Effector CD8-positive, alpha-beta T cell (primary cell): ENCODE measurements at regions not wholly inside any gene's neighbourhood (a gene's known extent, or its start where the extent isn't known, plus 50 kb on each side); places are given as distances from the start of the nearest gene placed in this dataset.
"Not testable (repeated sequence)": the region's sequence is repeated elsewhere in the genome, so short reads cannot be mapped to it uniquely, and the experiment has no call there.

Experiments
- DNase-seq: peaks from one replicate; lab custom pipeline; 2025; lab: John Stamatoyannopoulos, UW

DNA sequence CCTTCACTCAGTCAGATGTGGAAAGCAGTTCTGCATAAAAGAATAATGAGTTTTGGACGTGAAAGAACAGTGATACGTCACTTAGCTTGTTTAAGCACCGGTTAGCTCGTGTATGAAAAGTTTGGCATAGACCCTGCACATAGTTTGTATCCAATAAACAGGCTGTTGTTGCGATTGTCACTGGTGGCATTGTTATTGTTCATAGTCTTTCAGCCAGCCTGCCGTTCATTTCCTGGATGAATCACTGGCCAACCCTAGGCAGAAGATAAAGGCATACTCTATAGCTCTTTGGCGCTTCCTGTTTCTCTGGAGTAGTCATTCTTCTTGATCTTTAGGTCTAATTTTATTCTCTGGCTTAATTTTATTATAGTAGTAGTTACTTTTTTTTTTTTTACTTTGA, 57.8 kb upstream of the ANKRD30A start:
- DNase-seq, result no peak

DNA sequence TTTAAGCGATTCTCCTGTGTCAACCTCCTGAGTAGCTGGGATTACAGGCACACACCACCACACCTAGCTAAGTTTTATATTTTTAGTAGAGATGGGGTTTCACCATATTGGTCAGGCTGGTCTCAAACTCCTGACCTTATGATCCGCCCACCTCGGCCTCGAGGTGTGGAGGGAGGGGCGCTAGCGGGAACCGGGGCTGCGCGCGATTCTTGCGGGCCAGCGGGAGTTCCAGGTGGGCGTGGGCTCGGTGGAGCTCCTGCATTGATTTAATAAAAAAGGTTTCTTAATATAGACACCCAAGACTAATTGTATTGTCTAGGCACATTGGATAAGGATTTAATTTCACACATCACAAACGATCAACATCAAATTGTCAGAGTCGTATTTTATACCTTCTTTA, 63.1 kb upstream of the ANKRD30A start:
- not testable (repeated sequence) for DNase-seq

DNA sequence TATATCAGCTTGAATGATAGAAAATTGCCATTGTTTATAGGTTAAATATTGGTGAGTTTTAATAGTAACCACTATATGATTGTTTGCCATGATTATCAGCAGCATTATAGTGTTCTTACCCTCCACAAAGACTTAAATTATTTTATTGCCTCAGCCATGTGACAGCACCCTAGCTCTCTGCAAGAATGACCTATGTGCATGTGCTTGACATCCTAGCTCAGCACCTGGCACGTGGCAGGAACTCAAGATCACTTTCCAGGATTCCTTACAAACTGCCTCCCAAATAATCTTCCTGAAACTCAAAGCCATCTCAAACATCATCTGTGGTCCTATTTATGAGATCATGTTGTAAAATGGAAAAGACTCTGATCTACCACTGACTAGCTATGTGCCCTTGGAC, 68.1 kb upstream of the ANKRD30A start:
- DNase-seq, result no peak

DNA sequence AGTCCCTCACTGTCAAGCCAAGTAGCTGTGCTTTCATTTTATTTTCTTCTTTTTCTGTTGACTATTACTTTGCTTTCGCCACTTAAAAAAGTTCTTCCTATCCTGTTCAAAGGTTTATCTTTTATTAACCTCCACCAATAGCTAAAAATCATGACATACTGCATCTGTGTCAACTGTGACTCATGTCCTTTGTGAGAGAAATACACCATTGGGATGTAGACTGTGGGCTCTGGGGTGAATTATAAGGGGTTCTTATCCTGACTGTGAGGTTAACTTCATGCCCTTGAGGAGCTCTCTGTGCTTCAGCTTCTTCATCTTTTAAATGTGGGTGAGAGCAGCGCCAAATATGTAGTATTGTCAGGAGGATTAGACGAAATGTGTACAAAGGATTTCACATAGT, 71.9 kb upstream of the ANKRD30A start:
- no peak for DNase-seq

DNA sequence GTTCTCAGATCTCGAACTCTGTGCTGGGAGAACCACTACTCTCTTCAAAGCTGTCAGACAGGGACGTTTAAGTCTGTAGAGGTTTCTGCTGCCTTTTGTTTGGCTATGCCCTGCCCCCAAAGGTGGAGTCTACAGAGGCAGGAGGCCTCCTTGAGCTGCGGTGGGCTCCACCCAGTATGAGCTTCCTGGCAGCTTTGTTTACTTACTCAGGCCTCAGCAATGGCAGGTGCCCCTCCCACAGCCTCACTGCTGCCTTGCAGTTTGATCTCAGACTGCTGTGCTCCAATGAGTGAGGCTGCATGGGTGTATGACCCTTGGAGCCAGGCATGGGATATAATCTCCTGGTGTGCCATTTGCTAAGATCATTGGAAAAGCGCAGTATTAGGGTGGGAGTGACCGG, 75.4 kb upstream of the ANKRD30A start:
- DNase-seq, result not testable (repeated sequence)

DNA sequence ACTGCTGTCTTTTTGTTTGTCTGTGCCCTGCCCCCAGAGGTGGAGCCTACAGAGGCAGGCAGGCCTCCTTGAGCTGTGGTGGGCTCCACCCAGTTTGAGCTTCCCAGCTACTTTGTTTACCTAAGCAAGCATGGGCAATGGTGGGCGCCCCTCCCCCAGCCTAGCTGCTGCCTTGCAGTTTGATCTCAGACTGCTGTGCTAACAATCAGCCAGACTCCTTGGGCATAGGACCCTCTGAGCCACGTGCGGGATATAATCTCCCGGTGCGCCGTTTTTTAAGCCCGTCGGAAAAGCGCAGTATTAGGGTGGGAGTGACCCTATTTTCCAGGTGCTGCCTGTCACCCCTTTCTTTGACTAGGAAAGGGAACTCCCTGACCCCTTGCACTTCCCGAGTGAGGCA, 81.1 kb upstream of the ANKRD30A start:
- DNase-seq, result not testable (repeated sequence)

DNA sequence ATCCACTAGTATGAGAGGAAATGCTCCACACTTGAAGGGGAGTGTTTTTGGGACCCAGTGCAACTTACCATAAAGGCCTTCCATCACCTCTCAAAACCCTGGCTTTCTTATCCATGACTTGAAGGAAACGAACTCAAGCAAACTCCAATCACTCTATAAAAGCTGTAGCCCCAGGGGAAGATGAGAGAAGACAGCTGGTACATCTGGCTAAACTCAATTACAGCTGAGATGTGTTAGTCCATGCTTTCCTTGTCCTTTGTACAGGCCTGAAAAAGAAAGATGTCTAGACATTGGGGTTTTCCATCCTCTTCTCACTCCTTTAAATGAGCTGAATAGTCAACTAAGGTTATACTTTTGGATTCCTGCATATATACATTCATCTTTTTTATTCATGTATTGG, 89.5 kb upstream of the ANKRD30A start:
- no peak for DNase-seq

DNA sequence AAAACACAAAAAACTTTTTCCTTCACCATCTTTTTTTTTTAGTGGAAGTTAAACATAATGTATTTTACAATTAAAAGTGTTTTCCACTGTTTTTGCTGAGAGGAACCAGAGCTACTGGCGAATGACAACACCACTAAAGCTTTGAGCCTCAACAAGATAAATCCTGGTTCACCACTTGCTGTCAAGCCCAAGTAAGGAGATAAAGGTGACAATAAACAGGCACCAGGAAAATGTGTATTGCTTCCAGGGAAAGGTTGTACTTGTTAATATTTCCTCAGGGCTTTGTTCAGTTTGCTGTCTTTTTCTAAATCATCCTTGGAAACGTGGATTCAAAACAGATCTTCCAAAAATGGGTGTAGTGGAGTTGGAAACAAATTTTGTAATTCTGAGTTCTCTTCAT, 109.9 kb upstream of the ANKRD30A start:
- DNase-seq, result no peak

DNA sequence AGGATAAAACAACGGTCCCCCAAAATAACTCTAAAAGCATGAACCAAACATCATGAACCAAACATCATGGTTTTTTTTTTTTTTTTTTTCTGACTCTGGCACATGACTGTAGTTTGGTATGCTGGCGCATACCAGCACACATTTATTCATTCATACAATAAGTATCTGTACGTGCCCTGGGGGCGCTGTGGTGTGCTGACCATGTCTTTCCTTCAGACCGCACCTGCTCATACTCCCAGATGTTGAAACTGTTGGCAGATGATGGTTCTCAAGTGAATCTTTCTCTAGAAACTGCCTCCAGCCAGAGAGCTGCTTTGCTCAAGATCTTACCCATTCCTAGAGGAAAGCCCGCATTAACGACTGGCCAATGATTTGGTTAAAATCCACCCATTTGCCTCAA, 114.7 kb upstream of the ANKRD30A start:
- no peak for DNase-seq

DNA sequence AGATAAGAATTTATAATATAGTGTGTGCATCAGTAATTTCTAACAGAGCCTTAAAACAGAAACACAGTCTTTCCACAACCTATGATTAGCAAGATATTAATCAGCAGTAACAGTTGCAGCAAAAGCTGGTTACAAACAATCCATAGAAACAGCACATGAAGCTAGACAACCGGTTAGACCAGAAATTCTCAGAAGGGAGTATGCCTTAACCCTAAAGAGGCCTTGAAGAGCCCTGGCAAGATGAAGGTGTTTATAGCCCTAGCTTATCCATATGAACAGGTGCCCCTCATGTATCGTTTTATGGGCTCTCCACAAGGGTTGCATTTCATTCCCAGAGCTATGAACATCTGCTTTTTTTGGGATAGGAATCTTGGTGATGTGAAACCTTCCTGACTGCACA, 117.1 kb upstream of the ANKRD30A start:
- not testable (repeated sequence) for DNase-seq

DNA sequence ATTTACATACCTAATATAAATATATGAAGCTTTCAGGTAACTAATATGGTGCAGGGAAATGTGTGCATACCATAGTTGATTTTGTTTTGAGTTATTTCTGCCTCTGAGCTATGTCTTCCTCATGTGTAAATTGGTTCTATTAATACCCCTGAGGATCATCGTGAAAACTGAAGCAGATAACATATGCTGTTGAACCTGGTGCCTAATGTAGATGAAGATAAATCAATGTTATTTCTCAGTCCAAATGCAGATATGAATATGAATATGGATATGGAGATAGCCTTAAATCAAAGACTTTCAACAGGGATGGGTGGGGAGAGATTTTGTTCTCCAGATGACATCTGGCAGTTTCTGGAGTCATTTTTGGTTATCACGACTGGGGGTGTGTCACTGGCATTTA, 122.3 kb upstream of the ANKRD30A start:
- DNase-seq, result no peak

DNA sequence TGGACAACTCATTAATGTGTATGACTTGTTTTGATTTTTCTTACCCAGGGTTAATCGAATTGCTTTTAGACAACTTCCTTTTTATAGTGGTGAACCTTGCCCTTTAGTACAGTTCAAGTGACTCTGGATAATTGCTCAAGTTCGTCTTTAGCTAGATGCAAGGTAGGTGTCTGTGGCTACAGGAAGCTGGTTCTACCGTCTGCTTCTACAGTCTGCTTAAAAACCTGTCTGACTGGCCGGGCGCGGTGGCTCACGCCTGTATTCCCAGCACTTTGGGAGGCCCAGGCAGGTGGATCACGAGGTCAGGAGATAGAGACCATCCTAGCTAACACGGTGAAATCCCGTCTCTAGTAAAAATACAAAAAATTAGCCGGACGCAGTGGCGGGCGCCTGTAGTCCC, 129.6 kb upstream of the ANKRD30A start:
- DNase-seq, result not testable (repeated sequence)

DNA sequence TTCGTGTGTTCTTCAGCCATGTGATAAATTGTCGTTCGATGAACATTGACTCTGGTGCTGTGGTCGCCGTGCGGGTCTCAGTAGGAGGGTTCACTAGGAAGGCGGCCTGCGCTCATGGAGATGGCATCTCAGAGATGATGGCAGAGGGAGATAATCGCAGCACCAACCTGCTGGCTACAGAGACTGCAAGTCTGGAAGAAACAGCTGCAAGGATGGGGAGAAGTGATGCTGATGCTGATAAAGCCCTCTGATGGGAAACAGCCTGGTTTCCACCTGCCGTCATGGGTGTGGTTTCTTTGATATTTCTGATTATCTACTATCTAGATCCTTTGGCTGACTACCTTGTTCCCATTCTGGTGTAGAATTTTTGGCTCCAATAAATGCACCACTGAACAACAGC, 130.5 kb upstream of the ANKRD30A start:
- DNase-seq, result no peak

DNA sequence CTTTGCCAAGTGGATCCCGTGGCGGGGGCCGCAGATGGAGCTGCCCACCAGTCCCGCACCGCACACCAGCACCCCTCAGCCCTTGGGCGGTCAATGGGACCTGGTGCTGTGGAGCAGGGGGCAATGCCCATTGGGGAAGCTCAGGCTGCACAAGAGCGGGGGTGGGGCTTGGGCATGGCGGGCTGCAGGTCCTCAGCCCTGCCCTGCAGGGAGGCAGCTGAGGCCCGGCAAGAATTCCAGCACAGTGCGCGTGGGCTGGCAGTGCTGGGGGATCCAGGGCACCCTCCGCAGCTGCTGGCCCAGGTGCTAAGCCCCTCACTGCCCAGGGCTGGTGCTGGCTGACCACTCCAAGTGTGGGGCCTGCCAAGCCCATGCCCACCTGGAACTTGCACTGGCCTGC, 136.2 kb upstream of the ANKRD30A start:
- DNase-seq, result no peak

DNA sequence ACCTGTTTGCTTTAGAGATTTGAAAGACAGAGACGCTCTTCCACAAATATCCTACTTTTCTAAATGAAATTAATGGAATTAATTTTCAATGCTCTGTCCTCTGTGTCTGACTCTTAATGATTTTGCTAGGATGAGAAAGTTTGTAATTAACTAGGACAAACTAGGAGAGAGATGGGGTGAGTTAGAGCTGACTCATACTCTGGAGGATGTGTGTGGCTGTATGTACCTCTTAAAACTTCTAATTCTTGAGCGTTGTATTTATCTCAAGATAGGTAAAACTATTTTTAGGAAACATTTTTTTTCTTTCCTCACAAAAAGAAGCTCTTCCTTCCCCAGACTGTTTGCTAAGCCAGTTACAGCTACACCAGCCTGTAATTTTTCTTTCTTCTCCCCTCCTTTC, 178.8 kb upstream of the ANKRD30A start:
- no peak for DNase-seq

DNA sequence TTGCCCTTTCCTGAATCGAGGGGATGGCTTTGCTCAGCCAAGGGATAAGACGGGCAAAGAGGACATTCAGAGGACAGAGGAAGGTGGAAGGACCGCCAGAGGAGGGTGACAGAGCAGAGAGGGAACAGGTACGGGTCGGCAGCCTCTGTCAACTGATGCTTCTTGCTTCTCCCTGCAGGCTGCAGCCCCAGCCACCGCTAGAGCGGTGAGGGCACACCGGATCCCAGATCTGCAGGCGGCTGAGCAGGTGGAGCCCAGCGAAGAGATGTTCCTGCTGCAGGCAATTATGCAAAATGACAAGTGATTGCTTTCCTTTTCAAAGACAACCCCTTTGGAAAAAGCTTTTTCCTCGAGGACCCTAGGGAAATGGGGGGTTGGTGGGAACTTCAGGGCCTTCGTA, 181.9 kb upstream of the ANKRD30A start:
- DNase-seq, result no peak

DNA sequence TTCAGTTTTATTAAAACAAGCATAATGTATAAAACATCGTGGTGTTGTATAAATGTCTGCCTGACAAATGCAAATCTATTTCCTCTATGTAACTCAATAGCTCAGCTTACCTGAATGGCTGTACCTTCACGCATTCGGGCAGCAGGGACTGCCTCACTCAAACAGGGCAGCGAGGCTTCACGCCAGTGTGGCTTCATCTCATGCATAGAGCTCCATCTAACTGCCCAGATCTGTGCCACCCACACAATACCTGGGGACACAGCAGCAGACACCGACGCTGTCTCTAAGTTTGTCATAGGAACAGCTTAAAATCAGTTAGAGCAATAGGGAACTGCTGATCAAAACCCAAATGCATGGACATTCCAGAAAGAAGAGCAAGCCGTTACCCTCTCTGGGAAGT, 182.8 kb upstream of the ANKRD30A start:
- DNase-seq, result no peak

DNA sequence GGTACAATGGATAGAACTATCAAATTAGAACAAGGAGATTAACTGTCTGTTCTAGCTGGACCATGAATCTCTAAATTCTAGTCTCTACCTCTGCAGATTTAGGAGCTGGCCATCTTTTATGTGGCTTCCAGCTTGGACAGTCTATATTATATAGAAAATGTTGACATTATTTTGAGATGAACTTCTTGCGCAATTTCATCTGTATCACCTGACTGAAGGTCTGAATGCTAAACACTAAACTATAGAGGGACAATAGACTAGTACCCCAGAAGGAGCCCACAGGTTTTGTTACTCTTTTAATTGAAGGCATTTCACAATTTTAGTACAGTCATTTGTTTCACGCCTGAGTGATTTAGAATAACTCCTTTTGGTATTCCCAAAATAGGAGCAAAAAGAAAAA, 222.4 kb upstream of the ANKRD30A start:
- DNase-seq, result no peak

DNA sequence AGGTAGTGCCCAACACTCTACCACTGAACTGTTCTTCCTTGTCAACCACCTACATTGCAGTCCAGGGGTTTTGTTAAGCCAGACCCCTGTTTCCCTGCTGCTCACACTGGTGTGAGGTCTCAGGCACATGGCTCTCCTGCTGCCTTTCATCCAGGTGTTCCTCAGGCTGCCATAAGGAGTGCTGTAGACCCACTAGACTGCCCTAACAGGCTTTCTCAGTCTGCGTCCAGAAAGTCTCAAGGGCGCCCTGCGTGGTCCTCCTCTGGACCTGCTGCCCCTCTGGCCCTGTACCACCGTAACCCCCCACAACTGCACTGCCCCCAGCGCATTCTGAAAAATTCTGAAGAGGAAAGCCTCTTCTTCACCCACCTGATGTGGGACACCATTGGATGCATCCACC, 225.7 kb upstream of the ANKRD30A start:
- no peak for DNase-seq

DNA sequence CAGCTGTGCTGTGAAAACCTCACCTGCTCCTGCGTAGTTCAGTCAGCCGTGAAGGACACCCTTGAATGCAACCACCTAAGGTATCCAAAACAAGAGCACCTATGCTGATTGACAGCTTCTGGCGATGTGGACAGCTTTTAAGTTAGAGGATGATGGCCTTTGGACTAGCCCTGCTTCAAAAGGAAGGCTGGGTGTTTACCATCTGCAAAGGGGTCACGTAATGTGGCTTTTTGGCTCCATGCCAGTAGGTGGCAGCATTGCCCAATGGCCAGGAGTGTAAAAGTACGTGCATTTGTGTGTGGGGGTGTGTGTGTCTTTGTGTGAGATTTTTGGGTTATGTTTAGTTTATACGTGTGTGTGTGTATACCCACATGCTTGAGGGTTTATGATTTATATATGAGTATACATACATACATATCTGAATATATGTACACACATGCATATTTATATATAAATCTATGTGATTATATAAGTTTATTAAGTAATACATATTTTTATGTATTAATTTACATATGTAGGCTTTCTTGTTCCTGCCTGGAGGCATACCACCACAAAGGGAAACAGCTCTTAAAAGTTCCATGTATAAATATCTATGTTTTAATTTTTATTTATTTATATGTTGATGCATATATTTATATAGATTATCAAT, 236.3 kb upstream of the ANKRD30A start:
- DNase-seq, result peak; percentile 2

DNA sequence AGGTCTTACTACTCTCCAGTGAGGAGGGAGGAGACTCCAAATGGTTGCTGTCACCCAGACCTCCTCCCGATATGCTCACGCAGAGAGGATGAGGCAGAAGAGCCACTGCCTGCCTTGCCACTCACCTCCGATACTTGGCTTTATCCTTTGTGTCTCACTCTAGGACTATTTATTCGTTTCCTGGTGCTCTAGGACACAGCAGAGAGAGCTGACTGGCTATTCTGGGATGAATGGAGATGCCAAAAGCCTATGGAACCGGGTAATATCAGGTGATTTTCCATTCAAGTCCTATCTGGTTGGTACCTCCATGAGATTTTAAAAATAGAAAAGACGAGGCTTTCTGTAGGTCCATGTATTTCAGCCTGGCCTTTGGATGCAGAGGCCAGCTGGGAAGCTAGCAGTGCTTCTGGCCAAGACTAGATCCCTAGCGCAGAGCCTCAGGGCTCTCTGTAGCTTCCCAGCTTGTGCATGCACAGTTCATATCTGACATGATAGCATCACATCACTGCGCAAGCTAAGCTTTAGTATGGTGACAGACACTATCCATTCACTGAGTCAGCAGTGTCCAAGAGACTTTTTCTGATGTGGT, 239.0 kb upstream of the ANKRD30A start:
- no peak for DNase-seq

DNA sequence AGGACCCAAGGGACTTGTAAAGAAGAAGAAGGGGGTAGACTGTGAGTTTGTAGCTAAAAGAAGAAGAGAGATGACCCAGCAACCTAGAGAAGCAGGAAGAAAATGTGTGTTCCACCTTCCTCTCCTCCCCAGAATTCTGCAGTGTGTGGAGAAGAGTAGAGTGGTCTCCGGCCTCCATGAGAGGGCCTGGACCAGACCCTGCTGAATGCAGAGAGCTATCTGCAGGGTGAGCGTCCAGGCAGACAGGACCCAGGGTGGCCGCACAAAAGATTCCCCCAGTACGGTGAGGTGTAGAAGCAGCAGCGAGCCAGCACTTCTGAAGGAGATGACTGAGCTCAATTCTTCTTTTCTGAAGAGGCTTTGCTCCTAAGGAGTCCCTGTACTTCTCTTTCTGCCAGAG, 239.7 kb upstream of the ANKRD30A start:
- DNase-seq, result no peak

DNA sequence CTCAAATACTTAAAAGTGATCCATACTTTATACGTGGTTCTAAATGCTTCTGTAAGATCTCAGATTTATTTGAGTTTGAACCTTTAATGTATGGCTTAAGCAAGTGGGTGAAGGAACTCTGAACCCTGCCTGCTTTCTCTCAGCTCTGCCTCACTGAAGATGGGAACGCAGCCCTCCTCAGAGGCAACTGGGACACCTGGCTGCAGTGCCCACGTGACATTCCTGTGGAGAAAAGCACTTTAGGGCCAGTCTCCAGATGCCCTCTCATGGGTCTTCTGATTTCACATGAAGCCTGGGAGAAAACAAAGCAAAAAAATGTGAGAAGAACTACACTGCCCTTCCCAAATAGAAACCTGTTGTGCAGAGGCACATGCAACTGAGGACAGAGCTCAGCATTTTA, 242.6 kb upstream of the ANKRD30A start:
- no peak for DNase-seq

DNA sequence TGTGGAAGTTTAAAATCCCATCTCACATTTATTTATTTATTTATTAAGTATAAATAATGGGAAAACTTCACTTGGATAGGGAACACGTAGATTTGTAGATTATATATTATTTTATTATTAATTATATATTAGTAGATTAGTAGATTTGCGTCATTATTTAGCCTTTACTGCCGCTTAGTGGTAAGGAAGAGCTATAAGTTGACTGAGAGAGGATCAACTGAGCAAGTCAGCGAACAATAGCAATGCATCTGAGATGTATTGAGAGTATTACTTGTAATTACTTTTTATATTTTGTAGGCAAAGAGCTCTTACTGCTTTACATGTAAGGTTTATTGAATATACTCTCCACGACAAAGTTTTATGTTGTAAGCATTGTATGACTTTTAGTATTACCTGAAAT, 244.5 kb upstream of the ANKRD30A start:
- no peak for DNase-seq
